ENCODE measurements at regions not wholly inside any gene's neighbourhood (a gene's known extent, or its start where the extent isn't known, plus 50 kb on each side); places are given as distances from the start of the nearest gene placed in this dataset.

DNA sequence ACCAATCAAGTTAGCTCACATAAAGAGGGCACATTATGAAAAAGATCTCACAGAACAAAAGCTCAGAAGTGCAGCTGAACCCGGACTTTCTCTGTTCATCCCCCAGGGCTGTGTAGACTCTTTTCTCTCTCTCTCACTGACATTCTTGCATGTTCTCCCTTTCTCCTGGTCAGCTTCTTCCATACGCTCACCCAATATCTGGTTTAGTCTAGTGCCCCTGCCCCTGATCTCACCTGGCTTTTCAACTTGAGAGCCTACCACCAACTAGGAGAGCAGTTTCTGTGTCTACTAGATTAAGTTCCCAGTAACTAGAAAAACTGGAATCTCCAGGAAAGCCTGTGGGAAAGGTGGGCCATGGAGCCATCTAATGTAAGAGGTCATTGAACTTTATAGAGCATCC is 126.9 kb upstream of the GRIK3 start:
- TF ChIP-seq, protein P1, sequence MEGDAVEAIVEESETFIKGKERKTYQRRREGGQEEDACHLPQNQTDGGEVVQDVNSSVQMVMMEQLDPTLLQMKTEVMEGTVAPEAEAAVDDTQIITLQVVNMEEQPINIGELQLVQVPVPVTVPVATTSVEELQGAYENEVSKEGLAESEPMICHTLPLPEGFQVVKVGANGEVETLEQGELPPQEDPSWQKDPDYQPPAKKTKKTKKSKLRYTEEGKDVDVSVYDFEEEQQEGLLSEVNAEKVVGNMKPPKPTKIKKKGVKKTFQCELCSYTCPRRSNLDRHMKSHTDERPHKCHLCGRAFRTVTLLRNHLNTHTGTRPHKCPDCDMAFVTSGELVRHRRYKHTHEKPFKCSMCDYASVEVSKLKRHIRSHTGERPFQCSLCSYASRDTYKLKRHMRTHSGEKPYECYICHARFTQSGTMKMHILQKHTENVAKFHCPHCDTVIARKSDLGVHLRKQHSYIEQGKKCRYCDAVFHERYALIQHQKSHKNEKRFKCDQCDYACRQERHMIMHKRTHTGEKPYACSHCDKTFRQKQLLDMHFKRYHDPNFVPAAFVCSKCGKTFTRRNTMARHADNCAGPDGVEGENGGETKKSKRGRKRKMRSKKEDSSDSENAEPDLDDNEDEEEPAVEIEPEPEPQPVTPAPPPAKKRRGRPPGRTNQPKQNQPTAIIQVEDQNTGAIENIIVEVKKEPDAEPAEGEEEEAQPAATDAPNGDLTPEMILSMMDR (IDR thresholded peaks at IDR 0.05), result no peak
- TF ChIP-seq POLR2AphosphoS5 (IDR thresholded peaks at IDR 0.05) (no peak), POLR2A (IDR thresholded peaks at IDR 0.05) (no peak)
